NCI-H774 (cell line): ENCODE measurements at regions not wholly inside any gene's neighbourhood (a gene's known extent, or its start where the extent isn't known, plus 50 kb on each side); places are given as distances from the start of the nearest gene placed in this dataset.

Experiments
- DNase-seq: peaks from one replicate; lab custom pipeline; 2025; lab: John Stamatoyannopoulos, UW

DNA sequence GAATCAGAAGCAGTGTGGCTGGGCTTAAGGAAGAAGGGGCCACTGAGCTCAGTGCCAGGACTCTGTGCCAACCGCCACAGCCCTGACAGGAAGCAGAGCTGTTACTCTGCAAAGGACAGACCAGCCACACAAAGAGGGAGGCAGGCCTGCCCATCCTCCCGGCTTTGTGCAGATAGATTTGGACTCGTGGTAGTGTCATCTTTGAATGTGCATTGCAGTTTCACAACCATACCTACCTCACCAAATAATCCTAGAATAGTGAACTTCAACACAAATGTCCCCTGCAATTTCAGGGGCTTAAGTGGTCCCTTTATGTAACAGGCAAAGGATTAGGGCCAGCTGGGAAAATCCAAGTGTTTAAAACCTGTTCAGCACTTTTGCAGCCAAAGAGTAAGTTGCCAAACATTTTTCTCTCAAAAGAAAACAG, 55.1 kb upstream of the CLDN10 start:
- DNase-seq: no peak

- no peak for DNase-seq
Measured at GRCh38 chr13:95498886-95499285, 53.6 kb upstream of the CLDN10 start.

DNA sequence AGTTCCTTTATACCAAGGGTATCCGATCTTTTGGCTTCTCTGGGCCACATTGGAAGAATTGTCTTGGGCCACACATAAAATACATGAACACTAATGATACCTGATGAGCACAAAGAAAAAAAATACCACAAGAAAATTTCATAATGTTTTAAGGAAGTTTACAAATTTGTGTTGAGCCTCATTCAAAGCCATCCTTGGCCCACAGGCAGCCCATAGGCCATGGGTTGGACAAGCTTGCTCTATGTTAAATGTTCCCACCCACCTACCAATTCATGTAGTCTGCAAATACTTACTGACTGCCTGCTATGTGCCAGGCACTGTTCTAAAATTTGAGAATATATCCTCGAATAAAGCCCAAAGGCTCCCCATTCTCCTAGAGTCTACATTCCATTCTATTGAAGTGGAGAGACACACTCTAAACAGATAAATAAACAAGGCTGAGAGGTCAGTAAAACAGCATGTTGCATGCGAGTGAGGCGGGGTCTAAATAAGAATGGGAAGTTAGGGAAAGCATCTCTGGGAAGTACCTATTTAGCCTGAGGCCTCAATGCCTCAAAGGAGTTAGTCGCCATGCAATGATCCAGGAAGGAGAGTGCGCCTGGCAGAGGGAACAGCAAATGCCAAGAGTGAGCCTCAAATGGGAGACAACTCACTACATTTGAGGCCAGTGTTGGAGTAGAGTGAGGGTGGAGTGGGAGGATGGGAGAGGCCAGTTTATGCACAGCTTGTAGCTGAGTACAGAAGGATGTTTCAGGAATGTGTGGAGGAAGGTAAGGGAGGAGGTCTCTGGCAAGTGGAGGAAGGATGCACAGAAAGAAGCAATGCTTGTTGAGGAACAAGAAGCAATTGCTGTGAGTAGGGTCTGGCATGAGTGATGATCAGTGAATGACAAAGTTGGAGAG, 52.5 kb upstream of the CLDN10 start:
- DNase-seq: no peak

DNA sequence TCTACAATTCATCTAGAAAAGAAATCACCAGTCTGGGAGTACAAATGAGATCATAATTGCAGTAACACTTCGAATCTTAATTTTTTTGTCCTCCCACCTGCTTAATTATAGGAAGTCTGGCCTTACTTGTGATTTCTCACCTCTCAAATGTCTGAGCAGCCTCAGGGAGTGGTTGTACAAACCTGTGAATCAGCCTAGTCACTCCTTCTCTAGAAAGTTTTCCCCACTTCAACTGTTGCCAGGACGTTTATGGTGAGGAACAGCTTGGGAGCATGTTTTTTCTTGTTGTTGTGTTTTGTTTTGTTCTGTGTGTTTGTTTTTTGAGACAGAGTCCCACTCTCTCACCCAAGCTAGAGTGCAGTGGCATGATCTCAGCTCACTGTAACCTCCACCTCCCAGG, 50.3 kb upstream of the CLDN10 start:
- DNase-seq: no peak
